ENCODE measurements at regions not wholly inside any gene's neighbourhood (a gene's known extent, or its start where the extent isn't known, plus 50 kb on each side); places are given as distances from the start of the nearest gene placed in this dataset.

DNA sequence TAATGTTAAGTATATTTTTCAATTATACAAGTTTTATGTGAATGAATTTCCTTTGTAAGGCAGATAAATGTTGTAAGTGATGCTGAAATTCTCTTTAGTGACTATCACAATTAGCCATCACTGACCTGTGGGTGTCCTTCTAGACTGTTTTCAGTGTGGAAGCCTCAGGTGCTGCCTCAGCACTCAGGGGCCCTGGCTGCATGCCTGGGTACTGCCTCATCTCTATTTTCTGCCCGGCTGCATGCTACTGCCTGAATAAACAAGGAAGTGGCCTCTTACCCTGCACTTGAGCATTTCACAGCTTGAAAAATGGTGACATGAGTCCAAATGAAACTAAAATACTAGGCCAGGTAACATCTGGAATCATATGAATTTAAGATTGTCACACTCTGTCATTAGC, 787.6 kb upstream of the SALL3 start:
- Histone ChIP-seq H3K9me1 (ENCODE audit: control insufficient read depth, extremely low read depth, insufficient read depth, low read length) (no peaks in the 10 kb centered on the region), H3K36me3 (ENCODE audit: control insufficient read depth in 2 of 2, extremely low read depth in 1 of 2, insufficient read depth in 2 of 2, low read length in 2 of 2) (no peaks in the 10 kb centered on the region), H4K20me1 (ENCODE audit: control insufficient read depth, extremely low read depth, insufficient read depth, low read length) (no peaks in the 10 kb centered on the region), H3K9me3 (ENCODE audit: control insufficient read depth, low read depth, low read length) (peaks cover 3% of the 10 kb centered on the region), H3K27ac (ENCODE audit: control insufficient read depth, insufficient read depth, low read length) (no peak overlapping the region), H3K4me2 (ENCODE audit: control insufficient read depth, extremely low read depth, insufficient read depth, low read depth, low read length) (no peak overlapping the region), H3K27me3 (ENCODE audit: control insufficient read depth, extremely low read depth, insufficient read depth, low read length) (no peaks in the 10 kb centered on the region), H3K79me2 (ENCODE audit: control insufficient read depth, insufficient read depth, low read length) (no peaks in the 10 kb centered on the region), H2AFZ (ENCODE audit: control insufficient read depth, low read length) (no peak overlapping the region), H3K9ac (ENCODE audit: control insufficient read depth, extremely low read depth, insufficient read depth, low read length) (no peak overlapping the region), H3K4me1 (ENCODE audit: control insufficient read depth, extremely low read depth, insufficient read depth, low read length) (no peaks in the 10 kb centered on the region), H3K4me3 (ENCODE audit: control insufficient read depth in 2 of 3, extremely low read depth in 1 of 3, insufficient read depth in 2 of 3, low read depth in 1 of 3, low read length in 3 of 3) (no peak overlapping the region)
- FAIRE-seq (no peak), DNase-seq (ENCODE audit: low read depth, low spot score) (no peak)
- dilution Hi-C loops (cut with MboI; ENCODE audit: extremely low pct_ligation_motif_present, low sequenced_read_pairs): no loop called here
- no peak for TF ChIP-seq EZH2 (IDR thresholded peaks at IDR 0.05; ENCODE audit: low read length)
- TF ChIP-seq, protein P1, sequence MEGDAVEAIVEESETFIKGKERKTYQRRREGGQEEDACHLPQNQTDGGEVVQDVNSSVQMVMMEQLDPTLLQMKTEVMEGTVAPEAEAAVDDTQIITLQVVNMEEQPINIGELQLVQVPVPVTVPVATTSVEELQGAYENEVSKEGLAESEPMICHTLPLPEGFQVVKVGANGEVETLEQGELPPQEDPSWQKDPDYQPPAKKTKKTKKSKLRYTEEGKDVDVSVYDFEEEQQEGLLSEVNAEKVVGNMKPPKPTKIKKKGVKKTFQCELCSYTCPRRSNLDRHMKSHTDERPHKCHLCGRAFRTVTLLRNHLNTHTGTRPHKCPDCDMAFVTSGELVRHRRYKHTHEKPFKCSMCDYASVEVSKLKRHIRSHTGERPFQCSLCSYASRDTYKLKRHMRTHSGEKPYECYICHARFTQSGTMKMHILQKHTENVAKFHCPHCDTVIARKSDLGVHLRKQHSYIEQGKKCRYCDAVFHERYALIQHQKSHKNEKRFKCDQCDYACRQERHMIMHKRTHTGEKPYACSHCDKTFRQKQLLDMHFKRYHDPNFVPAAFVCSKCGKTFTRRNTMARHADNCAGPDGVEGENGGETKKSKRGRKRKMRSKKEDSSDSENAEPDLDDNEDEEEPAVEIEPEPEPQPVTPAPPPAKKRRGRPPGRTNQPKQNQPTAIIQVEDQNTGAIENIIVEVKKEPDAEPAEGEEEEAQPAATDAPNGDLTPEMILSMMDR (optimal IDR thresholded peaks at IDR 0.05 in 1 of 3, IDR thresholded peaks at IDR 0.05 in 1 of 3, conservative IDR thresholded peaks at IDR 0.05 in 1 of 3; ENCODE audit: extremely low read depth in 1 of 3, insufficient read depth in 2 of 3, low read length in 3 of 3): no peak

DNA sequence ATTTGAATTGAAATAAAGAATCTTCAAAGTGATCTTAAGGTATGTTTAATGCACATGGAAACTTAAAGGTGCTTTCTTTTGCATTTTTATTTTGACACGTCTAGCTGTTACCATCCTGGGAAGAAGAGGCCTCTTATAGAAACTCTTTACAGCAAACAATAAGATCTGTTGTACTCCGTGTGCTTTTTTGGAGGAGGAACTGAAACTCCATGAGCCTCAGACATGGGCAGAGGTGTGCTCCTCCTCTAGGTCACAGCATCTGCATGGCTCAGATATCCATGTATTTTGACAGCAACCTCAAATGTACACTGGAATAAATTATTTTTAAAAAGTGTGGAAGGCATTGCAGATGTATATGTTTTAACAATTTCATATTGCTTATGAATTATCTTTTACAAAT, 783.3 kb upstream of the SALL3 start:
- TF ChIP-seq EZH2 (IDR thresholded peaks at IDR 0.05; ENCODE audit: low read length): no peak
- TF ChIP-seq, protein P1 (optimal IDR thresholded peaks at IDR 0.05 in 1 of 3, IDR thresholded peaks at IDR 0.05 in 1 of 3, conservative IDR thresholded peaks at IDR 0.05 in 1 of 3; ENCODE audit: extremely low read depth in 1 of 3, insufficient read depth in 2 of 3, low read length in 3 of 3): no peak
- FAIRE-seq: no peak
- Histone ChIP-seq H3K9me3 (ENCODE audit: control insufficient read depth, low read depth, low read length) (peaks cover 3% of the 10 kb centered on the region), H3K4me1 (ENCODE audit: control insufficient read depth, extremely low read depth, insufficient read depth, low read length) (no peaks in the 10 kb centered on the region), H4K20me1 (ENCODE audit: control insufficient read depth, extremely low read depth, insufficient read depth, low read length) (no peaks in the 10 kb centered on the region), H3K9ac (ENCODE audit: control insufficient read depth, extremely low read depth, insufficient read depth, low read length) (no peak overlapping the region), H2AFZ (ENCODE audit: control insufficient read depth, low read length) (no peak overlapping the region), H3K4me3 (ENCODE audit: control insufficient read depth in 2 of 3, extremely low read depth in 1 of 3, insufficient read depth in 2 of 3, low read depth in 1 of 3, low read length in 3 of 3) (no peak overlapping the region), H3K27me3 (ENCODE audit: control insufficient read depth, extremely low read depth, insufficient read depth, low read length) (no peaks in the 10 kb centered on the region), H3K9me1 (ENCODE audit: control insufficient read depth, extremely low read depth, insufficient read depth, low read length) (no peaks in the 10 kb centered on the region), H3K36me3 (ENCODE audit: control insufficient read depth in 2 of 2, extremely low read depth in 1 of 2, insufficient read depth in 2 of 2, low read length in 2 of 2) (no peaks in the 10 kb centered on the region), H3K27ac (ENCODE audit: control insufficient read depth, insufficient read depth, low read length) (no peak overlapping the region), H3K4me2 (ENCODE audit: control insufficient read depth, extremely low read depth, insufficient read depth, low read depth, low read length) (no peak overlapping the region), H3K79me2 (ENCODE audit: control insufficient read depth, insufficient read depth, low read length) (no peaks in the 10 kb centered on the region)
- DNase-seq (ENCODE audit: low read depth, low spot score): no peak
- dilution Hi-C loops (cut with MboI; ENCODE audit: extremely low pct_ligation_motif_present, low sequenced_read_pairs): no loop called here

Data from keratinocyte (primary cell).